WTC11 (cell line): ENCODE measurements at regions not wholly inside any gene's neighbourhood (a gene's known extent, or its start where the extent isn't known, plus 50 kb on each side); places are given as distances from the start of the nearest gene placed in this dataset.

ENCODE experiments used
- ATAC-seq: fragments of 200-7000 bp; cut with Tn5 transposase; 2 replicates; pipeline ENCODE4 v1.10.0; 2021; ENCODE audit warnings: mild to moderate bottlenecking, moderate library complexity
- CTCF ChIA-PET: fragments of 300-600 bp; sonication (Branson Sonifier 250); formaldehyde crosslinking; loops from one replicate; lab custom pipeline; 2021; ENCODE audit warnings: antibody characterized with exemption; lab: Charles Lee
- POLR2A ChIA-PET: fragments of 350-600 bp; sonication (Branson Sonifier 250); formaldehyde crosslinking; loops from one replicate; lab custom pipeline; 2021; ENCODE audit warnings: antibody characterized with exemption; lab: Charles Lee
- DNase-seq: peaks from one replicate; pipeline ENCODE4 v3.0.0; 2021; ENCODE audit warnings: low spot score
- H3K27ac Mint-ChIP-seq: 2 replicates; pipeline ENCODE4 v1.8.0; 2021; ENCODE audit warnings: mixed read lengths
- H3K27me3 Mint-ChIP-seq: 2 replicates; pipeline ENCODE4 v1.8.0; 2021; ENCODE audit warnings: low read depth, mild to moderate bottlenecking, moderate library complexity, mixed read lengths
- H3K36me3 Mint-ChIP-seq: 2 replicates; pipeline ENCODE4 v1.8.0; 2021; ENCODE audit warnings: mixed read lengths
- H3K4me1 Mint-ChIP-seq: 2 replicates; pipeline ENCODE4 v1.8.0; 2022; ENCODE audit warnings: mixed read lengths
- H3K4me3 Mint-ChIP-seq: 2 replicates; pipeline ENCODE4 v1.8.0; 2021; ENCODE audit warnings: mild to moderate bottlenecking, moderate library complexity, mixed read lengths
- H3K9me3 Mint-ChIP-seq: 2 replicates; pipeline ENCODE4 v1.8.0; 2021; ENCODE audit warnings: mixed read lengths
- ETV6 ChIP-seq: sonication (generic); formaldehyde crosslinking; IDR thresholded peaks from 2 replicates; pipeline ENCODE4 v1.8.1; 2022; ENCODE audit warnings: mild to moderate bottlenecking, missing genetic modification reagents
- HMGA2 ChIP-seq: fragments of 250-450 bp; sonication (Bioruptor Pico); IDR thresholded peaks from 2 replicates; pipeline ENCODE4 v1.4.0; 2021; ENCODE audit warnings: mild to moderate bottlenecking, moderate library complexity
- JAZF1 ChIP-seq: fragments of 250-450 bp; sonication (Bioruptor Pico); IDR thresholded peaks from 2 replicates; pipeline ENCODE4 v1.9.0; 2021; ENCODE audit warnings: moderate library complexity, mild to moderate bottlenecking, inconsistent platforms
- KAT7 ChIP-seq: sonication (generic); formaldehyde crosslinking; IDR thresholded peaks from 2 replicates; pipeline ENCODE4 v1.8.1; 2023; ENCODE audit warnings: missing genetic modification reagents, mild to moderate bottlenecking, borderline replicate concordance
- MXD4 ChIP-seq: fragments of 250-450 bp; sonication (Bioruptor Pico); IDR thresholded peaks from 2 replicates; pipeline ENCODE4 v1.8.0; 2021; ENCODE audit warnings: mild to moderate bottlenecking, moderate library complexity, borderline replicate concordance
- NFATC4 ChIP-seq: fragments of 250-450 bp; sonication (Bioruptor Pico); IDR thresholded peaks from 2 replicates; pipeline ENCODE4 v1.9.0; 2021; ENCODE audit warnings: mild to moderate bottlenecking
- NFE2L1 ChIP-seq: sonication (generic); formaldehyde crosslinking; IDR thresholded peaks from 2 replicates; pipeline ENCODE4 v1.8.1; 2023; ENCODE audit warnings: missing genetic modification reagents
- NR3C1 ChIP-seq: sonication (generic); formaldehyde crosslinking; conservative IDR thresholded peaks from 2 replicates; pipeline ENCODE4 v1.8.1; 2023; ENCODE audit warnings: low read depth, mild to moderate bottlenecking, missing genetic modification reagents
- RORB ChIP-seq: fragments of 250-450 bp; sonication (Bioruptor Pico); IDR thresholded peaks from 2 replicates; pipeline ENCODE4 v1.9.0; 2021; ENCODE audit warnings: mild to moderate bottlenecking
- SMAD4 ChIP-seq: sonication (generic); formaldehyde crosslinking; IDR thresholded peaks from 2 replicates; pipeline ENCODE4 v1.8.0; 2022; ENCODE audit warnings: mild to moderate bottlenecking, missing genetic modification reagents
- ZBTB21 ChIP-seq: sonication (generic); formaldehyde crosslinking; IDR thresholded peaks from 2 replicates; pipeline ENCODE4 v1.8.1; 2023; ENCODE audit warnings: mild to moderate bottlenecking, missing genetic modification reagents, borderline replicate concordance
- ZNF121 ChIP-seq: sonication (generic); formaldehyde crosslinking; IDR thresholded peaks from 2 replicates; pipeline ENCODE4 v1.8.0; 2023; ENCODE audit warnings: missing genetic modification reagents
- ZNF232 ChIP-seq: sonication (generic); formaldehyde crosslinking; IDR thresholded peaks from 2 replicates; pipeline ENCODE4 v1.8.0; 2022; ENCODE audit warnings: mild to moderate bottlenecking, missing genetic modification reagents
- ZNF263 ChIP-seq: sonication (generic); formaldehyde crosslinking; IDR thresholded peaks from 2 replicates; pipeline ENCODE4 v1.8.1; 2022; ENCODE audit warnings: low read depth, mild to moderate bottlenecking, moderate library complexity, missing genetic modification reagents
- ZNF396 ChIP-seq: fragments of 250-450 bp; sonication (Bioruptor Pico); IDR thresholded peaks from 2 replicates; pipeline ENCODE4 v1.8.0; 2021; ENCODE audit warnings: mild to moderate bottlenecking, moderate library complexity, borderline replicate concordance
- ZNF423 ChIP-seq: fragments of 250-450 bp; sonication (Bioruptor Pico); IDR thresholded peaks from 2 replicates; pipeline ENCODE4 v2.1.2; 2022; ENCODE audit warnings: mild to moderate bottlenecking, moderate library complexity
- ZNF671 ChIP-seq: fragments of 250-450 bp; sonication (Bioruptor Pico); IDR thresholded peaks from 2 replicates; pipeline ENCODE4 v1.8.0; 2021; ENCODE audit warnings: mild to moderate bottlenecking
- TF ChIP-seq, protein P1 (sequence below): fragments of 250-450 bp; sonication (Bioruptor Pico); IDR thresholded peaks from 2 replicates; pipeline ENCODE4 v2.1.2; 2022; ENCODE audit warnings: mild to moderate bottlenecking, moderate library complexity
- TF ChIP-seq, protein P2 (sequence below): sonication (generic); formaldehyde crosslinking; IDR thresholded peaks from 2 replicates; pipeline ENCODE4 v1.8.1; 2023; ENCODE audit warnings: mild to moderate bottlenecking, missing genetic modification reagents
- TF ChIP-seq, protein P3 (sequence below): fragments of 250-450 bp; sonication (Bioruptor Pico); conservative IDR thresholded peaks from 2 replicates; pipeline ENCODE4 v1.9.0; 2021; ENCODE audit warnings: mild to moderate bottlenecking
- TF ChIP-seq, protein P4 (sequence below): sonication (generic); formaldehyde crosslinking; IDR thresholded peaks from 2 replicates; pipeline ENCODE4 v1.8.0; 2022; ENCODE audit warnings: mild to moderate bottlenecking, missing genetic modification reagents

DNA sequence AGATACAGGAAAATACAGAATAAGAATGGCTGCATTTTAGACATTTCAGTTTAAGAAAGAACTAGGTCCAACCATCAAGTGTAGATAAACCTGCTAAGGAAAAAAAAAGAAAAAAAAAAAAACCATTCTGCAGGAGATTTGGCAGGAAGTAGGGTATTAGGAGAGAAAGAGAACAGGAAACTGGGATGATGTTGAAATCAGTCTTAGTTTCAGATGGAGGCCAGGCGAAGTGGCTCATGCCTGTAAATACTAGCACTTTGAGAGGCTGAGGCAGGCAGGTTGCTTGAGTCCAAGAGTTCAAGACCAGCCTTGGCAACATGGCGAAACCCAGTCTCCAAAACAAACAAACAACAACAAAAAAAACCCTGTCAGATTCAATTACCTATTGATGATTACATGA is 120.2 kb downstream of the RAB11FIP2 start (continued):
- TF ChIP-seq NR3C1 (CRISPR knock-in tag) (no peak), NFE2L1 (CRISPR knock-in tag) (no peak)

DNA sequence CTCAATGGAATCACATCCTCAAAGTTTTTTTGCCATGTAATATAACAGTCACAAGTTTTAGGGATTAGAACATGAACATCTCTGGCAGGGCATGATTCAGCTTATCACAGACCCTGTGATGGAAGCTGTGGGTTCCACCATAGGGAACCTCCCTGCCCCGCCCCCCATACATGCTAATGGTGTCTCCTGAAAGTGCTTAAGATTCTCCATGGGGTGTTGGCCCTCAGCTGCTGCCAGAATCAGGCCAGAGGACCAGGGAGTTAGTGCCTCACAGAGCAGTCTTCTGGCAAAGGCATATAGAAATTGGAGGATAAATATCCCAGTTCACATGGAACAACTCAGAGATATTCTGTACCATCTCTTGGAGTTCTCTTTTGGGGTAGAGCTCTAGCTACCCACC is 119.4 kb downstream of the RAB11FIP2 start:
- H3K4me1 Mint-ChIP-seq: peaks cover 28% of the 10 kb centered on the region
- H3K36me3 Mint-ChIP-seq: peaks cover 4% of the 10 kb centered on the region
- H3K4me3 Mint-ChIP-seq: no peak overlapping the region
- H3K27ac Mint-ChIP-seq: peak overlapping the region; percentile 48; the same call in 1 of the 2 replicates
- peak; percentile 16 for DNase-seq
- peak; percentile 21; the same call in 1 of the 2 replicates for ATAC-seq
- ChIA-PET CTCF (no interaction called here), POLR2A (no interaction called here)
- H3K27me3 Mint-ChIP-seq: no peaks in the 10 kb centered on the region
- peaks cover 12% of the 10 kb centered on the region for H3K9me3 Mint-ChIP-seq
- TF ChIP-seq ZNF671 (no peak), ZBTB21 (no peak), ETV6 (CRISPR knock-in tag) (no peak), RORB (no peak), ZNF263 (CRISPR knock-in tag) (no peak)
- TF ChIP-seq, protein P1, sequence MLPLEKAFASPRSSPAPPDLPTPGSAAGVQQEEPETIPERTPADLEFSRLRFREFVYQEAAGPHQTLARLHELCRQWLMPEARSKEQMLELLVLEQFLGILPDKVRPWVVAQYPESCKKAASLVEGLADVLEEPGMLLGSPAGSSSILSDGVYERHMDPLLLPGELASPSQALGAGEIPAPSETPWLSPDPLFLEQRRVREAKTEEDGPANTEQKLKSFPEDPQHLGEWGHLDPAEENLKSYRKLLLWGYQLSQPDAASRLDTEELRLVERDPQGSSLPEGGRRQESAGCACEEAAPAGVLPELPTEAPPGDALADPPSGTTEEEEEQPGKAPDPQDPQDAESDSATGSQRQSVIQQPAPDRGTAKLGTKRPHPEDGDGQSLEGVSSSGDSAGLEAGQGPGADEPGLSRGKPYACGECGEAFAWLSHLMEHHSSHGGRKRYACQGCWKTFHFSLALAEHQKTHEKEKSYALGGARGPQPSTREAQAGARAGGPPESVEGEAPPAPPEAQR (CRISPR knock-in tag): no peak
- TF ChIP-seq, protein P2, sequence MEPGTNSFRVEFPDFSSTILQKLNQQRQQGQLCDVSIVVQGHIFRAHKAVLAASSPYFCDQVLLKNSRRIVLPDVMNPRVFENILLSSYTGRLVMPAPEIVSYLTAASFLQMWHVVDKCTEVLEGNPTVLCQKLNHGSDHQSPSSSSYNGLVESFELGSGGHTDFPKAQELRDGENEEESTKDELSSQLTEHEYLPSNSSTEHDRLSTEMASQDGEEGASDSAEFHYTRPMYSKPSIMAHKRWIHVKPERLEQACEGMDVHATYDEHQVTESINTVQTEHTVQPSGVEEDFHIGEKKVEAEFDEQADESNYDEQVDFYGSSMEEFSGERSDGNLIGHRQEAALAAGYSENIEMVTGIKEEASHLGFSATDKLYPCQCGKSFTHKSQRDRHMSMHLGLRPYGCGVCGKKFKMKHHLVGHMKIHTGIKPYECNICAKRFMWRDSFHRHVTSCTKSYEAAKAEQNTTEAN (CRISPR knock-in tag): no peak

DNA sequence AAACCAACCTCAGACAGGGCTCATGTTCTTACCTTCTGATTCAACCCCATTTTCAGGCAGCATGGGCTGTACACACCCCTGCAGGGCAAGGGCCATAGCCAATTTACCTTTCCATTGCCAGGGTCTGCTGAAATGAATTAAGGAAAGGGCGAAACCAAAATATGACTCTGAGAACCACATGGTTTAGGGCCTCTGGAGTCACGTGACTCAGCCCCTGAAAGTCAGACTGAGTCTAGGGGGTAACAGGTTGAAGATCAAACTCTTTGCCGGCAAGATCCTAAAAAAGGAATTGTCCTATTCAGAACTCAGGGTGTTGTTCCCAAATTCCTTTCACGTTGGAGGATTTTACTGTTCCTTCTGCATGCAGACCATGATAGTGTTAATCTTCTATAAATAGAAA is 118.9 kb downstream of the RAB11FIP2 start:
- Mint-ChIP-seq H3K27ac (no peak overlapping the region), H3K27me3 (no peaks in the 10 kb centered on the region), H3K4me3 (no peak overlapping the region), H3K9me3 (peaks cover 12% of the 10 kb centered on the region), H3K36me3 (peaks cover 4% of the 10 kb centered on the region), H3K4me1 (peaks cover 28% of the 10 kb centered on the region)
- ChIA-PET CTCF (no interaction called here), POLR2A (no interaction called here)
- ATAC-seq (no peak), DNase-seq (no peak)
- TF ChIP-seq SMAD4 (CRISPR knock-in tag) (no peak), ZNF423 (no peak), NFATC4 (CRISPR knock-in tag) (no peak), KAT7 (CRISPR knock-in tag) (no peak), ZNF232 (CRISPR knock-in tag) (no peak), JAZF1 (CRISPR knock-in tag) (no peak), ZNF121 (CRISPR knock-in tag) (no peak), HMGA2 (CRISPR knock-in tag) (no peak), MXD4 (CRISPR knock-in tag) (no peak), ZNF396 (CRISPR knock-in tag) (no peak)
- TF ChIP-seq, protein P3, sequence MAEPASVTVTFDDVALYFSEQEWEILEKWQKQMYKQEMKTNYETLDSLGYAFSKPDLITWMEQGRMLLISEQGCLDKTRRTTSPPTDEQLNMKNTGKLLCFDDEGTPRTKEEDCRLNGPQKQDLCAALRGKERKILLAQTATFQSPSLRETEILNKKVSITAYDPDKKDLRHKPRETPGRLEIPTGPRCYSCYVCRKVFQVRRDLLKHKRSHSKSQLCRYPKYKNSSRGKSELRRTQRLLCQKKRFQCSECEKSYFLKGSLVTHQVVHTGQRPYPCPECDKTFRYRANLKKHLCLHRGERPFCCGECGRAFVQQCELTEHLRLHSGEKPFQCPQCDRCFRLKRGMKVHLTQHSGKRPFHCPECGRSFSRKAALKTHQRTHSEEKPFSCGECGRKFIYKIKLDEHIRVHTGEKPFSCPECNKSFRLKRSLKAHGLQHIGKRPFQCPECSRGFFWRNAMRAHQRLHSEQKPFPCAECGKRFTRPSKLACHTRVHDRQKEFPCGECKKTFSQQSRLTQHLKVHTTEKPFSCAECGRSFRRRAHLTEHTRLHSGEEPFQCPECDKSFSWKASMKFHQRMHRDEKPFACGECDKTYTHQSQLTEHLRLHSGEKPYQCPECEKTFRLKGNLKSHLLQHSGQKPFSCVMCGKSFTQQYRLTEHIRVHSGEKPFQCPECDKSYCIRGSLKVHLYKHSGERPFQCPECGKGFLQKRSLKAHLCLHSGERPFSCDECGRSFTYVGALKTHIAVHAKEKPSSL (CRISPR knock-in tag): no peak
- TF ChIP-seq, protein P4, sequence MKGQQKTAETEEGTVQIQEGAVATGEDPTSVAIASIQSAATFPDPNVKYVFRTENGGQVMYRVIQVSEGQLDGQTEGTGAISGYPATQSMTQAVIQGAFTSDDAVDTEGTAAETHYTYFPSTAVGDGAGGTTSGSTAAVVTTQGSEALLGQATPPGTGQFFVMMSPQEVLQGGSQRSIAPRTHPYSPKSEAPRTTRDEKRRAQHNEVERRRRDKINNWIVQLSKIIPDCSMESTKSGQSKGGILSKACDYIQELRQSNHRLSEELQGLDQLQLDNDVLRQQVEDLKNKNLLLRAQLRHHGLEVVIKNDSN (CRISPR knock-in tag): no peak
- TF ChIP-seq, protein P1 (CRISPR knock-in tag): no peak
- TF ChIP-seq, protein P2 (CRISPR knock-in tag): no peak
